Prostate gland (tissue), 2 donors: ENCODE measurements at regions not wholly inside any gene's neighbourhood (a gene's known extent, or its start where the extent isn't known, plus 50 kb on each side); places are given as distances from the start of the nearest gene placed in this dataset.

Experiments used
- POLR2A ChIP-seq: fragments of 450-650 bp; IDR thresholded peaks from one replicate; pipeline ENCODE4 v1.6.1; 2016; ENCODE audit warnings: antibody characterized with exemption, mild to moderate bottlenecking
- POLR2AphosphoS5 ChIP-seq: sonication (generic); formaldehyde crosslinking; IDR thresholded peaks from one replicate; pipeline ENCODE4 v1.6.1; 2017; ENCODE audit warnings: antibody characterized with exemption
- TF ChIP-seq, protein P1 (sequence below), 4 experiments: fragments of 200-600 bp in 2 of 4; fragments of 450-650 bp in 2 of 4; sonication (generic) in 2 of 4; IDR thresholded peaks; 1 replicate in 3 of 4; 2 replicates in 1 of 4; pipeline ENCODE4 v1.5.1; 2016 to 2019; ENCODE audit warnings: antibody characterized with exemption in 4 of 4, mild to moderate bottlenecking in 2 of 4, moderate library complexity in 2 of 4

DNA sequence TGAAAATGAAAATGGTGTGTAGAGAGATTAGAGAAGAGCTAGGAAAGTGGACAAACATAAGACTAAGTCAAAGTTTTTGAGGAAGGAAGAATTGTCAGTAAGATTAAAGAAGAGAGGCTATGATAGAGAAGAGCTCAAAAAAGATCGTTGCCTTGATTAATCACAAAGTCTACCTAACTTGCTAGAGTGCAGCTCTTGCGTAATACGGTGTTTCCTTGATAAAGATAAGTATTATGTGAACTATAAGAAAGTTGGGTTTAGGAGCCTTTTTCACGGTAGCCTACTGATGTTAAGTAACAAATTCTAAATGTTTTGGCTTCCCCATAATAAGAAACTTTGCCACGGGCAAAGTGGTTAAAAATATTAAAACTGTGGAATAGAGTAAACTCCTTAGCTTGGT lies 226.4 kb upstream of the NRXN1 start:
- no peak for TF ChIP-seq POLR2A
- TF ChIP-seq, protein P1, sequence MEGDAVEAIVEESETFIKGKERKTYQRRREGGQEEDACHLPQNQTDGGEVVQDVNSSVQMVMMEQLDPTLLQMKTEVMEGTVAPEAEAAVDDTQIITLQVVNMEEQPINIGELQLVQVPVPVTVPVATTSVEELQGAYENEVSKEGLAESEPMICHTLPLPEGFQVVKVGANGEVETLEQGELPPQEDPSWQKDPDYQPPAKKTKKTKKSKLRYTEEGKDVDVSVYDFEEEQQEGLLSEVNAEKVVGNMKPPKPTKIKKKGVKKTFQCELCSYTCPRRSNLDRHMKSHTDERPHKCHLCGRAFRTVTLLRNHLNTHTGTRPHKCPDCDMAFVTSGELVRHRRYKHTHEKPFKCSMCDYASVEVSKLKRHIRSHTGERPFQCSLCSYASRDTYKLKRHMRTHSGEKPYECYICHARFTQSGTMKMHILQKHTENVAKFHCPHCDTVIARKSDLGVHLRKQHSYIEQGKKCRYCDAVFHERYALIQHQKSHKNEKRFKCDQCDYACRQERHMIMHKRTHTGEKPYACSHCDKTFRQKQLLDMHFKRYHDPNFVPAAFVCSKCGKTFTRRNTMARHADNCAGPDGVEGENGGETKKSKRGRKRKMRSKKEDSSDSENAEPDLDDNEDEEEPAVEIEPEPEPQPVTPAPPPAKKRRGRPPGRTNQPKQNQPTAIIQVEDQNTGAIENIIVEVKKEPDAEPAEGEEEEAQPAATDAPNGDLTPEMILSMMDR (IDR thresholded peaks at IDR 0.05) = no peak
- no peak for TF ChIP-seq POLR2AphosphoS5
